IPS-18a (cell line): ENCODE measurements at regions not wholly inside any gene's neighbourhood (a gene's known extent, or its start where the extent isn't known, plus 50 kb on each side); places are given as distances from the start of the nearest gene placed in this dataset.

Experiments used
- H3K27ac ChIP-seq: one replicate; pipeline ENCODE4 v1.5.1; 2013; ENCODE audit warnings: low read length
- H3K27me3 ChIP-seq: one replicate; pipeline ENCODE4 v1.6.1; 2013; ENCODE audit warnings: mild to moderate bottlenecking, low read length; ENCODE audit not compliant: control insufficient read depth, insufficient read depth
- H3K36me3 ChIP-seq: one replicate; pipeline ENCODE4 v1.6.1; 2013; ENCODE audit warnings: low read depth, low read length; ENCODE audit not compliant: control insufficient read depth
- H3K4me1 ChIP-seq: one replicate; pipeline ENCODE4 v1.6.1; 2013; ENCODE audit warnings: low read depth, low read length; ENCODE audit not compliant: control insufficient read depth
- H3K4me3 ChIP-seq: one replicate; pipeline ENCODE4 v1.5.1; 2013; ENCODE audit warnings: low read length
- H3K9ac ChIP-seq: one replicate; pipeline ENCODE4 v1.6.1; 2013; ENCODE audit warnings: mild to moderate bottlenecking, low read length, moderate library complexity
- H3K9me3 ChIP-seq: one replicate; pipeline ENCODE4 v1.6.1; 2013; ENCODE audit warnings: low read depth, low read length; ENCODE audit not compliant: control insufficient read depth

DNA sequence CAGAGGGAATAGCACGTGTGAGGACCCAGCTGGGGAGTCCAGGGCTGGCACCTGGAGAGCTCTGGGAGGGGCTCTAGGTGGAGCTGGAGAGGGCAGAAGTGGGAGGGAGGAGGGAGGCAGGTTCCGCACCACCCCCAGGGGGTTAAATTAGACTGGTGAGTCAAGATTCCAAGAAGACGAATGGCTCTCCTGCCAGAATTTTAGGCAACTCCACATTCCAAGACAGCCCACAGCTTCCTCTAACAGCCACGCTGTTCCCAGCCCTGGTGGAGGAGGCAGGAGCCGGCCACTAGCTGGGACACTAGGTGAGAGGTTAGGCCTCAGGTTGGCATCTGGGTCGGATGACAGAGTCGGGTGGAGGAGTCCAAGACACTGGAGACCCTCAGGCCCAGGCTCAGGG is 60.2 kb downstream of the TFAP2C start:
- no peak overlapping the region for H3K4me3 ChIP-seq
- no peaks in the 10 kb centered on the region for H3K27me3 ChIP-seq
- H3K9ac ChIP-seq = no peak overlapping the region
- H3K27ac ChIP-seq = no peak overlapping the region
- no peaks in the 10 kb centered on the region for H3K9me3 ChIP-seq
- no peaks in the 10 kb centered on the region for H3K4me1 ChIP-seq
- H3K36me3 ChIP-seq = no peaks in the 10 kb centered on the region

DNA sequence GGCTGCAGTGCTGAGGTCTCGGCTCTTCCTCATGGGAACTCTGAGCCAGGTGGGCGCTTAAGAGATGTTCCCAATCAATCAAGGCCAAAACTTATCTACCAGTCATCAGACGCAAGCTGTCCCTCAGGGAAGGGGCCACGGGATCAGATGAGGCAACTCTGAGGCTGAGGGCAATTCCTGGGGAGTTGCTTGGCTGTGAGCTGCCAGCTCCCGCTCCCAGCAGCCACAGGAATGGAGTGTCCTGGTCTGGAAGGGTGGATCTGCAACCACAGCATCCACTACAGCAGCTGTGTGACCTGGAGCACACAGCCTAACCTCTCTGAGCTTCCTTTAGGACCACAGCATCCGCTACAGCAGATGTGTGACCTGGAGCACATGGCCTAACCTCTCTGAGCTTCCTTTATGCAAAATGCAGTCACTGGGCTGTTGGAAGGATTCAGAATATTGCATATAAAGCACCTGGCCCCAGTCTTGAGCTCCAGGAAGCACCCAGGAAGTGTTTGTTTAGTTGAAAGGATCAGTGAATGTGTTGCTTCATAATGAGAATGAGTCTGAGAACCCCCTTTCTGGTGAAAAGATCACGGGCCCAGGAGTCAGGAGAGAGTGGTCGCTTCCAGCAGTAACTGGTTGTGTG is 60.9 kb downstream of the TFAP2C start:
- no peaks in the 10 kb centered on the region for H3K4me1 ChIP-seq
- H3K27ac ChIP-seq = no peak overlapping the region
- no peaks in the 10 kb centered on the region for H3K9me3 ChIP-seq
- H3K4me3 ChIP-seq = no peak overlapping the region
- H3K9ac ChIP-seq = no peak overlapping the region
- no peaks in the 10 kb centered on the region for H3K27me3 ChIP-seq
- no peaks in the 10 kb centered on the region for H3K36me3 ChIP-seq

DNA sequence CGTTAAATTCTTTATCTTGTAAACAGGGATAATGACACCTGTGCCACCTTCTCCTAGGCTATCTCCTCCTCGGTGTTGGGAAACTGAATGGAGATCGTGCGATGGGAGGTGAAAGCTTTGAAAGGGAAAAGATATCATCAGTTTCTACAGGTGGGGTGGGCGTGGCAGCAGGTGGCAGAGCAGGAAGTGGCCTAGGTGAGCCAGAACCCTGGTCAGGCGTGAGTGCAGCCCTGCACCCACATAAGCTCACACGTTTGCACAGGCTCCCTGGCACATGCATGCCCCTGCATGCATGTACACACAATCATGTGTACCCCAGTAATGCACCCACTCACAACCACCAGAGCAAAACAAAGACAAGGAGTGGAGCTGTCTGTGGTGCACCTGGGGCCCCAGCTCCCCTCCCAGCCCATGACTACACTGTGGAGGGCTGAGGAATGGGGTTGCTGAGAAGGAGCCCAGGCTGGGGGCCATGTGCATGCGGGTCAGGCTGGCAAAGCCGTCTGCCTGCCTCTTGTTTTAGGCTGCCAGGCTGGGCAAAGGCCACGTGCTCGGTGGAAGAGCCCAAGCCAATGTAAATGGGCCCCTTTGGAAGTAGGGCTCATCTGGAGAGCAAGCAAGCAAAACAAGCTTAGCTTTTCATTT is 61.5 kb downstream of the TFAP2C start:
- no peaks in the 10 kb centered on the region for H3K36me3 ChIP-seq
- no peaks in the 10 kb centered on the region for H3K4me1 ChIP-seq
- no peak overlapping the region for H3K4me3 ChIP-seq
- H3K27me3 ChIP-seq = no peaks in the 10 kb centered on the region
- no peak overlapping the region for H3K27ac ChIP-seq
- no peak overlapping the region for H3K9ac ChIP-seq
- H3K9me3 ChIP-seq = no peaks in the 10 kb centered on the region

DNA sequence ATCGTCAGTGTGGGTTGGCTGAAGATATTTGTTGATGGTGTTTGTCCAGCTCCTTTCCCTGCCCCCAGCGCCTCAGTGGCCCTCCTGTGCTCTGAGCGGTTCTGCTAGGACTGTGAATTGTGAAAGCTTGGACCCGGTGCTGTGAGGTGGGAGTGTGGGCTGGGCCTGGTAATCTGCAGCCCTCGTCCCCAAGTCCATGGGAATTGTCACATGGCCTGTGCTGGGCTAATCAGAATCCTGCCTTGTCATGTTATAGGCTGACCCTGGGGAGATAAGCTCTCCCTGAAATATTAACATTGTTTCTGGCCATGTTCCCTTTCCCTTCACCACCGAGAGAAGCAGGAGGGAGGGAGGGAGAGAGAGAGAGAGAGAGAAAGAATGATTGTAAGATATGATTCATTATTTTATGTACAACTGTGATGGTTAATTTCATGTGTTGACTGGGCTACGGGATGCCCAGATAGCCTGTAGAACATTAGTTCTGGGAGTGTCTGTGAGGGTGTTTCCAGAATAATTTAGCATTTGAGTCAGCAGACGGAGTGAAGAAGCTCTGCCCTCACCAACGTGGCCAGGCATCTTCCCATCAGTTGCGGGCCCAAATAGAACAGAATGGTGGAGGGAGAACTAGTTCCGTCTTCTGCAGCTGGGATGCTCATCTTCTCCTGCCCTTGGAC is 62.4 kb downstream of the TFAP2C start:
- Histone ChIP-seq H3K4me1 (no peaks in the 10 kb centered on the region), H3K36me3 (no peaks in the 10 kb centered on the region), H3K9ac (no peak overlapping the region), H3K27ac (no peak overlapping the region), H3K27me3 (no peaks in the 10 kb centered on the region), H3K4me3 (no peak overlapping the region), H3K9me3 (no peaks in the 10 kb centered on the region)

DNA sequence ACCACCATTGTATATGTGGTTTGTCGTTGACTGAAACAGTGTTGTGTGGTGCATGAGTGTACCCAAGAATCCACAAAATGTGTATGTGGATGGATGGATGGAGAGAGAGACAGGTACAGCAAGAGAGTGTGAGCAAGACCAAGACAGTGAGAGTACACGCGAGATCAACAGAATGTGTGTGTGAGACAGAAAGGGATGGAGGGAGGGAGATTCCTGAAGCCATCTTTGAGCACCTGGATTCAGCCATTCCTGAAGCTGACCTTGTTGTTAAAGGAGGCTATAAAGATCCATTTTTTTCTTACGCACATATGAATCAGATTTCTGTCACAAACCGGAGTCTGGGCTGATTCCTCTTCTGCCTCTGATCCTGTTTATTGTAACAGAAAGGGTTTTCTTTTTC is 64.1 kb downstream of the TFAP2C start:
- Histone ChIP-seq H3K9ac (no peak overlapping the region), H3K9me3 (no peaks in the 10 kb centered on the region), H3K36me3 (no peaks in the 10 kb centered on the region), H3K27me3 (no peaks in the 10 kb centered on the region), H3K4me3 (no peak overlapping the region), H3K4me1 (no peaks in the 10 kb centered on the region), H3K27ac (no peak overlapping the region)

DNA sequence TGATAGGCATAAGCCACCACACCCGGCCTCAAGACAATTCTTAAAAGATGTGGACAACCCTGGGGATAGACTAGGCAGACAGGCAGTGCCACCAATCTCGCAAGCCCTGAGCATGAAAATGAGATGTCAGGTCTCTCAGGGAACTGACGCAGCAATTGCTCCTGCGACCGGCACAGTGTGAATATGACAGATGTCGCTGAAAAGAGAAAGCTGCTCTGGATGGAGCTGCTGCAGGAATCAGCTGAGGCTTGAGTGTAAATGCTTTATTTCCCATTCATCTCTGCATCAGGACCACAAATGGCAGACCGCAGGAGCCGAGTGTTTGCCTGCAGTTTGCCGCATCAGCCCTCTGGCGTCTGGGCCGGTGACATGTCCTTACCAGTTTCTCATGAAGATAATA is 68.4 kb downstream of the TFAP2C start:
- H3K36me3 ChIP-seq = no peaks in the 10 kb centered on the region
- no peak overlapping the region for H3K9ac ChIP-seq
- H3K27ac ChIP-seq = no peak overlapping the region
- H3K9me3 ChIP-seq = no peaks in the 10 kb centered on the region
- no peaks in the 10 kb centered on the region for H3K27me3 ChIP-seq
- H3K4me1 ChIP-seq = no peaks in the 10 kb centered on the region
- no peak overlapping the region for H3K4me3 ChIP-seq

DNA sequence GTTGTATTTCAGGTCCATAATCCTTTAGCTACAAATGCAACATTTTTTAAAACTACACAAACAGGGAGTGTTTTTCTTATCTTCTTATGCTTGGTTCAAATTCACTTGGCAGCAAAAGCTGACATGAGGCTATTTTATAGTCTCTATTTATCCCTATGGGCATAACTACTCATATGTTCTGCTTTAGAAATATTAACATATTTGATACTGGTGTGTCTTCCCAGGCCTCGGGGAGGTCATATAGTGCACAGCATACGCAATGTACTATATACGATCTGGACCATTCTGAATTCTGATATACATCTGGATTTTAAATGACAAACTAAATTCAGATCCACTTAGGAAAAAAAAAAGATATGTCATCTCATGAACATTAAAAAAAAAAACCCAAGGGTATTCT is 69.2 kb downstream of the TFAP2C start:
- no peak overlapping the region for H3K9ac ChIP-seq
- no peaks in the 10 kb centered on the region for H3K4me1 ChIP-seq
- no peaks in the 10 kb centered on the region for H3K9me3 ChIP-seq
- H3K4me3 ChIP-seq = no peak overlapping the region
- no peaks in the 10 kb centered on the region for H3K27me3 ChIP-seq
- H3K27ac ChIP-seq = no peak overlapping the region
- H3K36me3 ChIP-seq = no peaks in the 10 kb centered on the region

DNA sequence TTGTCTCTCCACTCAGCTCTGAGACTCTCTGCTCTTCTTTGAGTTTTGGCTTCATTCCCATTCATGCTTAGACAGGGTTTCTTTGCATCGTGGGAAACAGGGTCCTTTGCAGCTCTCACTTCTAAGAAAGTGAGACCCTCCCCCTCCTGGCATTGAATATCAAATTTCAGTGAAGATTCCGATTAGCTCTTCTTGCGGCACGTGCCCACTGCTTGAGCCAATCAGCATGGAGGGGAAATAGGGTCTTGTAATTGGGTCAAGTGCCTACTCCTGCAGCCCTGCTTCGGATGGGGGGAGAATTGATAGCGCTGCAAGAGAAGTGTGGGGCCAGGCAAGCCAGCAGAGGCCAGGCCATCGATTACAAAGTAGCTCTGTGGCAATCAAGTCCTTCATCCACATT is 69.6 kb downstream of the TFAP2C start:
- Histone ChIP-seq H3K4me1 (no peaks in the 10 kb centered on the region), H3K4me3 (no peak overlapping the region), H3K27me3 (no peaks in the 10 kb centered on the region), H3K27ac (no peak overlapping the region), H3K36me3 (no peaks in the 10 kb centered on the region), H3K9ac (no peak overlapping the region), H3K9me3 (no peaks in the 10 kb centered on the region)

DNA sequence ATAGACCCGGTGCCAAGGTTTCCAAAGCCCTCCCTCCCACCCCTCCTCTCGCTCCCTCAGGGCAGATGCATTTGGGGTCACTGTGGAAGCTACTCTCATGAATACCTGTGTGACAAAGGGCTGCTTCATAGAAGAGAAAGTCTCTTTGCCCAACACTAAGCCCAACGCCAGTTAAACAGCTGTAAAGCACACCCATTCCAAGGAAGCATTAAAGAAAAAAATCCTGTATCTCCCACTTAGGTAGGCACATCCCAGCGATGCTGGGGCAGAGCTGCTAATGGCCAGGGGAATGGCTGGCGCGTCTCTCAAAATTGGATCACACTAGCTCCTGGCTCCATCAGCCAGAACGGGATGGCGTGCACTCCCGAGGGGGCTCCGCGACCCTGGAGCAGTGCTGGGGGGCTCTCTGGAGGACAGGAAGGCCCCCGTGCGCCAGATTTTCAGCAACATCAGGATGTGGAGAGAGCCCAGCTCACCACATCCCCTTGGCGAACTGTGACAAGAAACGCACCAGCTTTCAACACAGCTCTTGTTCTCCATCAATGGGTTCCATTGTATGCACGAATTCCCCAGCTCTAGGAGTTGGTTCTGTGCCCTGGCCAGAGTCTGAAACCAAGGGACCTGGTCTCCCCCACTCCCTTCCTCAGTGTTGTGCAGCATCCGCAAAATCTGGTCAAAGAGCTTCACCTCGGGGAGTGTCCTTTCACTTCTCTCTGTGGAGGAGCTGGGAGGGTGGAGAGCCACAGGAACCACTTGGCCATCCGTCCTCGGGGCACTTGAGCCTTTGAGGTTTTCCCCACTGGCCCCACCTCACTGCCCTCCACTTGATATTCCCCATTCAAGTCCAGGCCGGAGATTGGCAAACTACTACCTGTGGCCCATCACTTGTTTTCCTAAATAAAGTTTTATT is 74.1 kb downstream of the TFAP2C start:
- Histone ChIP-seq H3K36me3 (no peaks in the 10 kb centered on the region), H3K27ac (no peak overlapping the region), H3K4me3 (no peak overlapping the region), H3K27me3 (no peaks in the 10 kb centered on the region), H3K9me3 (no peaks in the 10 kb centered on the region), H3K9ac (no peak overlapping the region), H3K4me1 (no peaks in the 10 kb centered on the region)

DNA sequence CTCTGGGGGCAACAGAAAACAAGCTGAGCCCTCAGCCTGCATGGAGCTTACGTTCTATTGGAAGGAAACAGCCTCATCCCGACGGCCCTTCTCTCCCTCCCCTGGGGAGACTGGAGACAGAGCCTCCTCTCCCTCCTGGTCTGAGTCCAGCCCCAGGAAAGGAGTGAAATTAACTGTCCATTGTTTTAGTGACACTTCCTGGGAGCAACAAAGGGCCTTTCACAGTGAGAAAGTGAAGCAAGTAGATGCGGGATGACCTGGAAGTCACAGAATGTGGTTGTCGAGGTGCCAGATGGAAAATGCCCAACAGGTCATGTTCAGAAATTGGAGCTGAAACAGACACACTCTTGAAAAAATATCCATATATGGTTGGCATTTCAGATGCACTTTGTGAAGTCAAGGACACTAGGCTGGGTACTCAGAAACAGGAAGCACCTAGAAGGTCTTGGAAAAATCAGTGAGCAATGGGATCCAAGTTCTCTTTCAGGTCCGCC is 77.8 kb downstream of the TFAP2C start:
- H3K9ac ChIP-seq = no peak overlapping the region
- H3K27ac ChIP-seq = no peak overlapping the region
- H3K4me1 ChIP-seq = peaks cover 7% of the 10 kb centered on the region

DNA sequence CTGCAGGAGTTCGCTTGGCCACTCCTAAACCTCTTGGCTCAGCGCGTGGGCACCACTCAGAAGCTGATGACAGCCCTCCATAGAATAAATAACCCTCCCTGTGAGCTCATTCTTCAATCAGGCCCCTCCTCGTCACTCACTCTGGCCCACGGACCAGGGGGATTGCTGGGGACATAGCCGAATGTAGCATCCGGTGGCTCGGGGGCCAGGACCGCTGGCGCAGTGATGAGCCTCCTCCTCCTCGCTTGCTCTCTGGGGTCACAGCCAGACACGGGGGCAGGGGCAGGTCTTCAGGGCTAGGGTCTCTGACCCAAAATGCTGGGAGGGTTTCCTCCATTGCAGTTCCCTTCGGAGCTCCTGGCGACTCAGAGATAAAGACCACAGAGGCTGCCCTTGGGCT is 79.9 kb downstream of the TFAP2C start:
- no peaks in the 10 kb centered on the region for H3K27me3 ChIP-seq
- H3K9me3 ChIP-seq = no peaks in the 10 kb centered on the region
- peaks cover 12% of the 10 kb centered on the region for H3K4me1 ChIP-seq
- H3K4me3 ChIP-seq = no peak overlapping the region
- H3K27ac ChIP-seq = no peak overlapping the region
- H3K9ac ChIP-seq = no peak overlapping the region
- H3K36me3 ChIP-seq = no peaks in the 10 kb centered on the region

More for the DNA sequence above, 77.8 kb downstream of the TFAP2C start:
- H3K36me3 ChIP-seq = no peaks in the 10 kb centered on the region
- H3K4me3 ChIP-seq = no peak overlapping the region
- no peaks in the 10 kb centered on the region for H3K27me3 ChIP-seq
- H3K9me3 ChIP-seq = no peaks in the 10 kb centered on the region
